A673 (cell line): ENCODE measurements at regions not wholly inside any gene's neighbourhood (a gene's known extent, or its start where the extent isn't known, plus 50 kb on each side); places are given as distances from the start of the nearest gene placed in this dataset.

Source experiments
- CTCF ChIP-seq: fragments of 300-800, 200-600 bp; sonication (generic); conservative IDR thresholded peaks from 2 replicates; pipeline ENCODE4 v1.5.1; 2017; ENCODE audit warnings: low read depth, mild to moderate bottlenecking, antibody characterized with exemption, low read length, moderate library complexity, mixed read lengths
- EZH2 ChIP-seq: fragments of 200-600 bp; sonication (generic); IDR thresholded peaks from 2 replicates; pipeline ENCODE4 v1.6.1; 2017; ENCODE audit warnings: borderline replicate concordance, low read depth, mild to moderate bottlenecking, mixed read lengths, antibody characterized with exemption, low read length; ENCODE audit not compliant: poor library complexity, severe bottlenecking

- no peak for TF ChIP-seq CTCF
- TF ChIP-seq EZH2, result no peak
Observed at GRCh38 chr10:129416155-129416554, 50.9 kb upstream of the MGMT start.
